Neural cell (in vitro differentiated cells): ENCODE measurements at regions not wholly inside any gene's neighbourhood (a gene's known extent, or its start where the extent isn't known, plus 50 kb on each side); places are given as distances from the start of the nearest gene placed in this dataset.

Experiments used
- EZH2 ChIP-seq: fragments of 200-600, 300-800 bp; shearing (Covaris generic), sonication (generic); IDR thresholded peaks from 2 replicates; pipeline ENCODE4 v1.6.1; 2014; ENCODE audit warnings: antibody characterized with exemption, low read length, borderline replicate concordance, mild to moderate bottlenecking; ENCODE audit not compliant: insufficient read depth, poor library complexity, severe bottlenecking
- POLR2AphosphoS5 ChIP-seq: IDR thresholded peaks from 2 replicates; pipeline ENCODE4 v1.6.1; 2012
- TF ChIP-seq, protein P1 (sequence below): IDR thresholded peaks from 2 replicates; pipeline ENCODE4 v1.6.1; 2012; ENCODE audit warnings: borderline replicate concordance
- TF ChIP-seq, protein P2 (sequence below): fragments of 450-650 bp; IDR thresholded peaks from 2 replicates; pipeline ENCODE4 v1.5.1; 2014; ENCODE audit warnings: antibody characterized with exemption, mild to moderate bottlenecking, moderate library complexity; ENCODE audit not compliant: poor library complexity, severe bottlenecking

DNA sequence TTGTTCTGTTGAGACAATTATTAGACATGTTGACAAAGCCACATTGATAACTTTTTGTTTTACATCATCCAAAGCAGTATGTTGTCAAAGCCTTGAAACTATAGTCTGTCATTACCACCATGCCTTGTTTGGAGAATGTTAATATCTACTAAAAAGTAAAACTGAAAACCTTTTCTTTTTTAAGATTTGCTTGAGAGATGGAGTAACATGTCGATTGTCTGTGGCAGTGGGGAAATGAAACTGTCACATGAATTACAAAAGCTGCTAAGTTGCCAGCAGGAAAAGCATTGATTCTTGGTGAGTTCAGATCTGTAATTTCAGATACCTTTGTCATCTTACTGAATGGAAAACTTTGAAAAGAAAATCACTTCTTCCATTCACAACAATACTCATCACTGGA is 69.1 kb downstream of the TFPI2 start:
- TF ChIP-seq, protein P1, sequence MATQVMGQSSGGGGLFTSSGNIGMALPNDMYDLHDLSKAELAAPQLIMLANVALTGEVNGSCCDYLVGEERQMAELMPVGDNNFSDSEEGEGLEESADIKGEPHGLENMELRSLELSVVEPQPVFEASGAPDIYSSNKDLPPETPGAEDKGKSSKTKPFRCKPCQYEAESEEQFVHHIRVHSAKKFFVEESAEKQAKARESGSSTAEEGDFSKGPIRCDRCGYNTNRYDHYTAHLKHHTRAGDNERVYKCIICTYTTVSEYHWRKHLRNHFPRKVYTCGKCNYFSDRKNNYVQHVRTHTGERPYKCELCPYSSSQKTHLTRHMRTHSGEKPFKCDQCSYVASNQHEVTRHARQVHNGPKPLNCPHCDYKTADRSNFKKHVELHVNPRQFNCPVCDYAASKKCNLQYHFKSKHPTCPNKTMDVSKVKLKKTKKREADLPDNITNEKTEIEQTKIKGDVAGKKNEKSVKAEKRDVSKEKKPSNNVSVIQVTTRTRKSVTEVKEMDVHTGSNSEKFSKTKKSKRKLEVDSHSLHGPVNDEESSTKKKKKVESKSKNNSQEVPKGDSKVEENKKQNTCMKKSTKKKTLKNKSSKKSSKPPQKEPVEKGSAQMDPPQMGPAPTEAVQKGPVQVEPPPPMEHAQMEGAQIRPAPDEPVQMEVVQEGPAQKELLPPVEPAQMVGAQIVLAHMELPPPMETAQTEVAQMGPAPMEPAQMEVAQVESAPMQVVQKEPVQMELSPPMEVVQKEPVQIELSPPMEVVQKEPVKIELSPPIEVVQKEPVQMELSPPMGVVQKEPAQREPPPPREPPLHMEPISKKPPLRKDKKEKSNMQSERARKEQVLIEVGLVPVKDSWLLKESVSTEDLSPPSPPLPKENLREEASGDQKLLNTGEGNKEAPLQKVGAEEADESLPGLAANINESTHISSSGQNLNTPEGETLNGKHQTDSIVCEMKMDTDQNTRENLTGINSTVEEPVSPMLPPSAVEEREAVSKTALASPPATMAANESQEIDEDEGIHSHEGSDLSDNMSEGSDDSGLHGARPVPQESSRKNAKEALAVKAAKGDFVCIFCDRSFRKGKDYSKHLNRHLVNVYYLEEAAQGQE, result no peak
- TF ChIP-seq, protein P2, sequence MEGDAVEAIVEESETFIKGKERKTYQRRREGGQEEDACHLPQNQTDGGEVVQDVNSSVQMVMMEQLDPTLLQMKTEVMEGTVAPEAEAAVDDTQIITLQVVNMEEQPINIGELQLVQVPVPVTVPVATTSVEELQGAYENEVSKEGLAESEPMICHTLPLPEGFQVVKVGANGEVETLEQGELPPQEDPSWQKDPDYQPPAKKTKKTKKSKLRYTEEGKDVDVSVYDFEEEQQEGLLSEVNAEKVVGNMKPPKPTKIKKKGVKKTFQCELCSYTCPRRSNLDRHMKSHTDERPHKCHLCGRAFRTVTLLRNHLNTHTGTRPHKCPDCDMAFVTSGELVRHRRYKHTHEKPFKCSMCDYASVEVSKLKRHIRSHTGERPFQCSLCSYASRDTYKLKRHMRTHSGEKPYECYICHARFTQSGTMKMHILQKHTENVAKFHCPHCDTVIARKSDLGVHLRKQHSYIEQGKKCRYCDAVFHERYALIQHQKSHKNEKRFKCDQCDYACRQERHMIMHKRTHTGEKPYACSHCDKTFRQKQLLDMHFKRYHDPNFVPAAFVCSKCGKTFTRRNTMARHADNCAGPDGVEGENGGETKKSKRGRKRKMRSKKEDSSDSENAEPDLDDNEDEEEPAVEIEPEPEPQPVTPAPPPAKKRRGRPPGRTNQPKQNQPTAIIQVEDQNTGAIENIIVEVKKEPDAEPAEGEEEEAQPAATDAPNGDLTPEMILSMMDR, result no peak
- no peak for TF ChIP-seq POLR2AphosphoS5
- TF ChIP-seq EZH2, result no peak
